Muscle layer of colon (tissue), 2 donors: ENCODE measurements at regions not wholly inside any gene's neighbourhood (a gene's known extent, or its start where the extent isn't known, plus 50 kb on each side); places are given as distances from the start of the nearest gene placed in this dataset.

ENCODE experiments used
- H3K27ac ChIP-seq: one replicate; pipeline ENCODE4 v1.7.0; 2013; ENCODE audit warnings: low read depth, mild to moderate bottlenecking, low read length, moderate library complexity
- H3K27me3 ChIP-seq, 2 donors: one replicate each; pipeline ENCODE4 v1.7.0; 2013; ENCODE audit warnings: low read length in 2 of 2, mild to moderate bottlenecking in 2 of 2; ENCODE audit not compliant: insufficient read depth in 2 of 2, control insufficient read depth in 1 of 2
- H3K36me3 ChIP-seq: one replicate; pipeline ENCODE4 v1.7.0; 2013; ENCODE audit warnings: mild to moderate bottlenecking, low read length; ENCODE audit not compliant: insufficient read depth
- H3K4me1 ChIP-seq: one replicate; pipeline ENCODE4 v1.7.0; 2013; ENCODE audit warnings: mild to moderate bottlenecking, low read length; ENCODE audit not compliant: insufficient read depth
- H3K4me3 ChIP-seq, 2 donors: one replicate each; pipeline ENCODE4 v1.7.0; 2013; ENCODE audit warnings: low read length in 2 of 2, low read depth in 1 of 2, mild to moderate bottlenecking in 1 of 2, moderate library complexity in 1 of 2
- H3K9ac ChIP-seq: one replicate; pipeline ENCODE4 v1.7.0; 2013; ENCODE audit warnings: low read length
- H3K9me3 ChIP-seq: one replicate; pipeline ENCODE4 v1.7.0; 2013; ENCODE audit warnings: mild to moderate bottlenecking, low read length
- donor health status: abdominal sarcoma.
- donor health status: Adenocarcinoma of cecum.

- Histone ChIP-seq H3K9ac (no peak overlapping the region), H3K4me3 (no peak overlapping the region), H3K36me3 (no peaks in the 10 kb centered on the region), H3K9me3 (no peaks in the 10 kb centered on the region), H3K27ac (no peak overlapping the region), H3K4me1 (no peaks in the 10 kb centered on the region), H3K27me3 (no peaks in the 10 kb centered on the region)
Measured at GRCh38 chr2:51825823-51826222, 793.9 kb upstream of the NRXN1 start.

- Histone ChIP-seq H3K36me3 (no peaks in the 10 kb centered on the region), H3K27me3 (no peaks in the 10 kb centered on the region), H3K4me3 (no peak overlapping the region), H3K9ac (no peak overlapping the region), H3K9me3 (no peaks in the 10 kb centered on the region), H3K4me1 (no peaks in the 10 kb centered on the region), H3K27ac (no peak overlapping the region)
Measured at GRCh38 chr2:51813247-51813646, 781.3 kb upstream of the NRXN1 start.

- H3K4me1 ChIP-seq, result no peaks in the 10 kb centered on the region
- no peaks in the 10 kb centered on the region for H3K9me3 ChIP-seq
- H3K27me3 ChIP-seq, result no peaks in the 10 kb centered on the region
- no peak overlapping the region for H3K9ac ChIP-seq
- no peak overlapping the region for H3K4me3 ChIP-seq
- no peak overlapping the region for H3K27ac ChIP-seq
- no peaks in the 10 kb centered on the region for H3K36me3 ChIP-seq
Measured at GRCh38 chr2:51812138-51812866, 780.4 kb upstream of the NRXN1 start.

- no peaks in the 10 kb centered on the region for H3K4me1 ChIP-seq
- no peak overlapping the region for H3K27ac ChIP-seq
- H3K36me3 ChIP-seq, result no peaks in the 10 kb centered on the region
- H3K4me3 ChIP-seq, result no peak overlapping the region
- no peaks in the 10 kb centered on the region for H3K9me3 ChIP-seq
- no peaks in the 10 kb centered on the region for H3K27me3 ChIP-seq
- H3K9ac ChIP-seq, result no peak overlapping the region
Measured at GRCh38 chr2:51810197-51810596, 778.3 kb upstream of the NRXN1 start.

GRCh38 chr2:51807229-51807628, 775.3 kb upstream of the NRXN1 start:
- H3K27me3 ChIP-seq, result no peaks in the 10 kb centered on the region
- no peak overlapping the region for H3K27ac ChIP-seq
- no peaks in the 10 kb centered on the region for H3K36me3 ChIP-seq
- no peaks in the 10 kb centered on the region for H3K4me1 ChIP-seq
- H3K9ac ChIP-seq, result no peak overlapping the region
- H3K4me3 ChIP-seq, result no peak overlapping the region
- no peaks in the 10 kb centered on the region for H3K9me3 ChIP-seq

- H3K9me3 ChIP-seq, result no peaks in the 10 kb centered on the region
- H3K9ac ChIP-seq, result no peak overlapping the region
Measured at GRCh38 chr2:51795248-51795888, 763.4 kb upstream of the NRXN1 start.

GRCh38 chr2:51791496-51791895, 759.6 kb upstream of the NRXN1 start:
- no peak overlapping the region for H3K4me3 ChIP-seq
- no peaks in the 10 kb centered on the region for H3K9me3 ChIP-seq
- H3K27me3 ChIP-seq, result no peaks in the 10 kb centered on the region

More at GRCh38 chr2:51795248-51795888, 763.4 kb upstream of the NRXN1 start:
- H3K27ac ChIP-seq, result no peak overlapping the region
- H3K4me3 ChIP-seq, result no peak overlapping the region
- H3K36me3 ChIP-seq, result no peaks in the 10 kb centered on the region
- H3K27me3 ChIP-seq, result no peaks in the 10 kb centered on the region
- H3K4me1 ChIP-seq, result no peaks in the 10 kb centered on the region

GRCh38 chr2:51790854-51791253, 758.9 kb upstream of the NRXN1 start:
- H3K36me3 ChIP-seq, result no peaks in the 10 kb centered on the region
- H3K9ac ChIP-seq, result no peak overlapping the region
- H3K4me1 ChIP-seq, result no peaks in the 10 kb centered on the region
- no peak overlapping the region for H3K4me3 ChIP-seq
- no peaks in the 10 kb centered on the region for H3K9me3 ChIP-seq
- no peaks in the 10 kb centered on the region for H3K27me3 ChIP-seq
- H3K27ac ChIP-seq, result no peak overlapping the region

More at GRCh38 chr2:51791496-51791895, 759.6 kb upstream of the NRXN1 start:
- H3K27ac ChIP-seq, result no peak overlapping the region
- no peak overlapping the region for H3K9ac ChIP-seq
- no peaks in the 10 kb centered on the region for H3K4me1 ChIP-seq
- H3K36me3 ChIP-seq, result no peaks in the 10 kb centered on the region

- H3K4me1 ChIP-seq, result no peaks in the 10 kb centered on the region
- H3K27me3 ChIP-seq, result no peaks in the 10 kb centered on the region
- no peaks in the 10 kb centered on the region for H3K36me3 ChIP-seq
- H3K27ac ChIP-seq, result no peak overlapping the region
- no peaks in the 10 kb centered on the region for H3K9me3 ChIP-seq
- H3K9ac ChIP-seq, result no peak overlapping the region
- H3K4me3 ChIP-seq, result no peak overlapping the region
Measured at GRCh38 chr2:51789918-51790317, 758.0 kb upstream of the NRXN1 start.

- H3K9me3 ChIP-seq, result no peaks in the 10 kb centered on the region
- no peaks in the 10 kb centered on the region for H3K36me3 ChIP-seq
- no peak overlapping the region for H3K9ac ChIP-seq
- no peaks in the 10 kb centered on the region for H3K4me1 ChIP-seq
- no peak overlapping the region for H3K4me3 ChIP-seq
- H3K27ac ChIP-seq, result no peak overlapping the region
- no peaks in the 10 kb centered on the region for H3K27me3 ChIP-seq
Measured at GRCh38 chr2:51782921-51783765, 751.2 kb upstream of the NRXN1 start.

GRCh38 chr2:51781691-51782090, 749.8 kb upstream of the NRXN1 start:
- Histone ChIP-seq H3K36me3 (no peaks in the 10 kb centered on the region), H3K4me1 (no peaks in the 10 kb centered on the region), H3K27ac (no peak overlapping the region), H3K9ac (no peak overlapping the region), H3K27me3 (no peaks in the 10 kb centered on the region), H3K9me3 (no peaks in the 10 kb centered on the region), H3K4me3 (no peak overlapping the region)
